ENCODE measurements at regions not wholly inside any gene's neighbourhood (a gene's known extent, or its start where the extent isn't known, plus 50 kb on each side); places are given as distances from the start of the nearest gene placed in this dataset.

DNA sequence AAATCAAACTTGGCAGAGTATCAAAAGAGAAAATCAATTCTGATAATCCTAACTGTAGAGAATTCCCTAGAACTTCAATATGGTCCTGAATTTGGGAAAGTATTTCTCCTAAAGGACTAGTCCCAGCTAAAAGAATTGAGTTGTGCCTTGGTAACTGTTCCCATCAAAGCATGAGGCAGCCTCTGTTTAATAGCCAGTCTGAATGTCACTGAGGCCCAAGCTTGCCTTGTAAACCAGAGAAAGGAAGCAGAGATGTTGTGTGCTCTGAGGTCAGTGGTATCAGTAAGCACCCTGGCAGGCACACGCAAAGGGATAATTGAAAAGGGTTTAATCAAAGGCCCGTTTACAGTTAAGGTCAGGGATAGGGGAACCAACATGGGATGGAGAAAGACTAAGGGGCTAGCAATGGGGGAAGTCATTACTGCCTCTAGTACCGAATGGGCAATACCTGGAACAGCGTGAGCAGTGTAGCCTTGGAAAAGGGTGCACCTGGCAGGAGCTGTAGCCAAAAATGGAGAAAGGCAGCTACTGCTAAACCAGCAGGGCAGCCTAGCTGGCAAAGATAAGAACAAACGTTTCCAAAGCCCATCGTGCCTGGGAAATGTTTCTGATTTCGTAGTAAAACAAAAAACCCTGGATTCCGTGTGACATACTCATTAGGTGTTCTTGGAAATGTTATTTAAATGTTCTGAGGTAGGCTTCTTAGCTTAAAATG, 635.5 kb downstream of the PLPP3 start:
- TF ChIP-seq, protein P1, sequence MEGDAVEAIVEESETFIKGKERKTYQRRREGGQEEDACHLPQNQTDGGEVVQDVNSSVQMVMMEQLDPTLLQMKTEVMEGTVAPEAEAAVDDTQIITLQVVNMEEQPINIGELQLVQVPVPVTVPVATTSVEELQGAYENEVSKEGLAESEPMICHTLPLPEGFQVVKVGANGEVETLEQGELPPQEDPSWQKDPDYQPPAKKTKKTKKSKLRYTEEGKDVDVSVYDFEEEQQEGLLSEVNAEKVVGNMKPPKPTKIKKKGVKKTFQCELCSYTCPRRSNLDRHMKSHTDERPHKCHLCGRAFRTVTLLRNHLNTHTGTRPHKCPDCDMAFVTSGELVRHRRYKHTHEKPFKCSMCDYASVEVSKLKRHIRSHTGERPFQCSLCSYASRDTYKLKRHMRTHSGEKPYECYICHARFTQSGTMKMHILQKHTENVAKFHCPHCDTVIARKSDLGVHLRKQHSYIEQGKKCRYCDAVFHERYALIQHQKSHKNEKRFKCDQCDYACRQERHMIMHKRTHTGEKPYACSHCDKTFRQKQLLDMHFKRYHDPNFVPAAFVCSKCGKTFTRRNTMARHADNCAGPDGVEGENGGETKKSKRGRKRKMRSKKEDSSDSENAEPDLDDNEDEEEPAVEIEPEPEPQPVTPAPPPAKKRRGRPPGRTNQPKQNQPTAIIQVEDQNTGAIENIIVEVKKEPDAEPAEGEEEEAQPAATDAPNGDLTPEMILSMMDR (conservative IDR thresholded peaks at IDR 0.05 in 1 of 2, IDR thresholded peaks at IDR 0.05 in 1 of 2; ENCODE audit: extremely low read depth in 1 of 2, insufficient read depth in 1 of 2, low read depth in 1 of 2, low read length in 2 of 2) = no peak
- TF ChIP-seq EZH2 (IDR thresholded peaks at IDR 0.05; ENCODE audit: borderline replicate concordance, low read length) = no peak

All from mammary epithelial cell (primary cell).